ENCODE measurements at regions not wholly inside any gene's neighbourhood (a gene's known extent, or its start where the extent isn't known, plus 50 kb on each side); places are given as distances from the start of the nearest gene placed in this dataset.

DNA sequence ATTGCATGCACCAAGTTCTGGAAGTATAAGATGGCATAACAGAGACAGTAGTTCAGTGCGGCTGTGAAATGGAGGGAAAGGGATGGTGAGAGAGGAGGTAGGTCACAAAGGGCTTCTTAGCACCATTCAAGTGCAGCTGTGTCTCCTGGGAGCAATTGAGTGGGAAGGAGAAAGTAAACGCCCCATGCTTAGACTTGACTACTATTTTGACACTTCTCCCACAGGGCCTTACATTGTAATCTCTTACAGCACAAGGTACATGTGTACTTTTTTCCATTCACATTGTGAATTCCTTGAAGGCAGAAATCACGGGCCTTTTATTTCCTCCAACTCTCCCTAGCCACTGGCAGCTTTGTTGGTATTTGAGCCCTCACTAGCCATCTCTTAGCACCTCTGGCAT is 239.6 kb upstream of the FOXD3 start:
- TF ChIP-seq POLR2A (IDR thresholded peaks at IDR 0.05): no peak
- TF ChIP-seq, protein P1, sequence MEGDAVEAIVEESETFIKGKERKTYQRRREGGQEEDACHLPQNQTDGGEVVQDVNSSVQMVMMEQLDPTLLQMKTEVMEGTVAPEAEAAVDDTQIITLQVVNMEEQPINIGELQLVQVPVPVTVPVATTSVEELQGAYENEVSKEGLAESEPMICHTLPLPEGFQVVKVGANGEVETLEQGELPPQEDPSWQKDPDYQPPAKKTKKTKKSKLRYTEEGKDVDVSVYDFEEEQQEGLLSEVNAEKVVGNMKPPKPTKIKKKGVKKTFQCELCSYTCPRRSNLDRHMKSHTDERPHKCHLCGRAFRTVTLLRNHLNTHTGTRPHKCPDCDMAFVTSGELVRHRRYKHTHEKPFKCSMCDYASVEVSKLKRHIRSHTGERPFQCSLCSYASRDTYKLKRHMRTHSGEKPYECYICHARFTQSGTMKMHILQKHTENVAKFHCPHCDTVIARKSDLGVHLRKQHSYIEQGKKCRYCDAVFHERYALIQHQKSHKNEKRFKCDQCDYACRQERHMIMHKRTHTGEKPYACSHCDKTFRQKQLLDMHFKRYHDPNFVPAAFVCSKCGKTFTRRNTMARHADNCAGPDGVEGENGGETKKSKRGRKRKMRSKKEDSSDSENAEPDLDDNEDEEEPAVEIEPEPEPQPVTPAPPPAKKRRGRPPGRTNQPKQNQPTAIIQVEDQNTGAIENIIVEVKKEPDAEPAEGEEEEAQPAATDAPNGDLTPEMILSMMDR (IDR thresholded peaks at IDR 0.05): no peak

Measured in adrenal gland (tissue), 5 donors.